ENCODE measurements at regions not wholly inside any gene's neighbourhood (a gene's known extent, or its start where the extent isn't known, plus 50 kb on each side); places are given as distances from the start of the nearest gene placed in this dataset.
A peak's percentile ranks its signal among the peaks of the same experiment; 100 is the strongest.
"Not testable (repeated sequence)": the region's sequence is repeated elsewhere in the genome, so short reads cannot be mapped to it uniquely, and the experiment has no call there.

DNA sequence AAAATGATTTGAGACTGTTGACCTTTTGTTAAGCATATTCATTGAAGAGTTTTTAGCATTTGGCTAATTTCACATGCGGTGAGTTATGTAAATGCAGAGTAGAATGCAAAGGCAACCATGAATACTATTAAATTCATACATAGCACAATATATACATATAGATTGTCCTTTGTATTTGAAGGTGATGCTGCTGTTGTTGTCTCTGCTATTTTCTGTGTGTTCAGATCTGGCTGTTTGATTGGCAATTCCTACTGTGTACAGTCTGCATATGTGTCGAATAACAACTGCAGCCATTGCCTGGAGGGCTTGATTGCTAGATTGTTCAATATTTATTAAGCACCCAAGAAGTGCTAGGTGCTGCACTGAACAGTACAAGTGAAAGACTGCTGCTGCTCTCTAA, 187.4 kb downstream of the FOXG1 start:
- TF ChIP-seq, protein P1, sequence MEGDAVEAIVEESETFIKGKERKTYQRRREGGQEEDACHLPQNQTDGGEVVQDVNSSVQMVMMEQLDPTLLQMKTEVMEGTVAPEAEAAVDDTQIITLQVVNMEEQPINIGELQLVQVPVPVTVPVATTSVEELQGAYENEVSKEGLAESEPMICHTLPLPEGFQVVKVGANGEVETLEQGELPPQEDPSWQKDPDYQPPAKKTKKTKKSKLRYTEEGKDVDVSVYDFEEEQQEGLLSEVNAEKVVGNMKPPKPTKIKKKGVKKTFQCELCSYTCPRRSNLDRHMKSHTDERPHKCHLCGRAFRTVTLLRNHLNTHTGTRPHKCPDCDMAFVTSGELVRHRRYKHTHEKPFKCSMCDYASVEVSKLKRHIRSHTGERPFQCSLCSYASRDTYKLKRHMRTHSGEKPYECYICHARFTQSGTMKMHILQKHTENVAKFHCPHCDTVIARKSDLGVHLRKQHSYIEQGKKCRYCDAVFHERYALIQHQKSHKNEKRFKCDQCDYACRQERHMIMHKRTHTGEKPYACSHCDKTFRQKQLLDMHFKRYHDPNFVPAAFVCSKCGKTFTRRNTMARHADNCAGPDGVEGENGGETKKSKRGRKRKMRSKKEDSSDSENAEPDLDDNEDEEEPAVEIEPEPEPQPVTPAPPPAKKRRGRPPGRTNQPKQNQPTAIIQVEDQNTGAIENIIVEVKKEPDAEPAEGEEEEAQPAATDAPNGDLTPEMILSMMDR (IDR thresholded peaks at IDR 0.05; ENCODE audit: low read length, missing control alignments), result no peak
- no peak overlapping the region for H3K4me3 ChIP-seq (replicated peaks; ENCODE audit: low read depth, low read length)

DNA sequence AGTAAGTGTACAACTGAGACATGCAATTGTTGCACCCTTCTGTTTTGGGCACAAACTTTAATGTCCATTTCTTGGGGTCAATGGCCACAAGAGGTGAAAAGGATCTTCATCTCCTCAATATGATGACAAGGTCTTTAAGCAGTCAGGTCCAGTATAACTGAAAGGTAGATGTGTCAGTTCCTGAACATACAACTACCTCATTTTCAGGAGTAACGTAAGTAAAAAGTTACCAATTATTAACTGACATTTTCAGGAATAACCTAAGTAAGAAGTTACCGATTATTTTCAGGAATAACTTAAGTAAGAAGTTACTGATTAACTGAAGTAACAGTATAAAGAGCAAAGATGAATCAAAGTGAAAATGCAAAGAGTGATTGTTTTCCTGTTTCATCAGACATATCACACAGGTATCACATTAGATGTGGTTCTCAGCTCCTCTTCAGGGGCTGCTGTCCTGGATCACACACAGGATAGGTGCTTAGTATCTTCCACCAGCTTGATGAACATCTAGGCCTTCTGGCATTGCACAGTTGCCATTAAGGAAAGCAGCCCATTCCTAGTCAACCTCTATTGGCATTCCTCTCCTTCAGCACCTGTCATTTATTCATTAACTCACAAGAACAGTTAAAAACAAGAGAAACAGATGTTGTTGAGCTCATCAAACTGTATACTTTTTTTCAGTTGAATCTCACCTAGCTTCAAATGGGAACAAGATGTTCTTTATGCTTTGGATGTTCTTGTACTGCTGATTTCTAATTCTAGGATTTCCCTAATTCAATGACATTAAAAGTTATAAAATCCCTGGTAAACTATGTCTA, 200.0 kb downstream of the FOXG1 start:
- no peak for DNase-seq (ENCODE audit: low read depth)
- TF ChIP-seq, protein P1 (IDR thresholded peaks at IDR 0.05; ENCODE audit: low read length, missing control alignments), result no peak
- no peak overlapping the region for H3K4me3 ChIP-seq (replicated peaks; ENCODE audit: low read depth, low read length)

More for the DNA sequence above, 187.4 kb downstream of the FOXG1 start:
- DNase-seq (ENCODE audit: low read depth), result no peak

DNA sequence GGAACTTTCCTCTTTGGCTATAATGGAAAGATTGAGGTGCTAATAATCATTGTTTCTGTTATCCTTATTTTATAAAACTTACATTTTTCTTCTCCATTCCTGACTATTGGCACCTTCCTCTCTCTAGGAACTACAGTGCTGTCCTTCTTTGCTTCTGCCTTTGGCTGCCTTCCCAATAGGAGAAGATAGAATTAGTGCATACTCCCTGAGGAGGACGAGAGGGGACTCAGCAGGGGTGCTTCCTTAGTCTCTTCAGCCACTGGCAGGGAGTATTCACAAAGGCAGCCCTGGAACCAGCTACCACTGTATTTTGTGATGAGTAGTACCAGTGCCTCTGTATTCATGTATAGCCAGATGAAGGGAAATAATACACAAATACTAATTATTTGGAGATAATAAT, 208.5 kb downstream of the FOXG1 start:
- no peak overlapping the region for H3K4me3 ChIP-seq (replicated peaks; ENCODE audit: low read depth, low read length)
- DNase-seq (ENCODE audit: low read depth), result no peak
- TF ChIP-seq, protein P1 (IDR thresholded peaks at IDR 0.05; ENCODE audit: low read length, missing control alignments), result no peak

DNA sequence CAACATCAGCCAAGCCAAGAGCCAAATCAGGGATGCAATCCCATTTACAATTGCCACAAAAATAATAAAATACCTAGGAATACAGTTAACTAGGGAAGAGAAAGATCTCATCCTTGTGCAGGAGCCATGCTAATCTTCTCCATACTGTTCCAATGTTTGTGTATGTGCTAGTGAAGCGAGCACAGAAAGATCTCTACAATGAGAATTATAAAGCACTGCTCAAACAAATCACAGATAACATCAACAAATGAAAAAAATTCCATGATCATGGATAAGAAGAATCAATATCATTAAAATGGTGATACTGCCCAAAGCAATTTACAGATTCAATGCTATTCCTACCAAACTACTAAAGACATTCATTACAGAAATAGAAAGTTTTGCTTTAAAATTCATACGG, 215.6 kb downstream of the FOXG1 start:
- DNase-seq (ENCODE audit: low read depth), result no peak
- H3K4me3 ChIP-seq (replicated peaks; ENCODE audit: low read depth, low read length), result no peak overlapping the region
- TF ChIP-seq, protein P1 (IDR thresholded peaks at IDR 0.05; ENCODE audit: low read length, missing control alignments), result no peak

DNA sequence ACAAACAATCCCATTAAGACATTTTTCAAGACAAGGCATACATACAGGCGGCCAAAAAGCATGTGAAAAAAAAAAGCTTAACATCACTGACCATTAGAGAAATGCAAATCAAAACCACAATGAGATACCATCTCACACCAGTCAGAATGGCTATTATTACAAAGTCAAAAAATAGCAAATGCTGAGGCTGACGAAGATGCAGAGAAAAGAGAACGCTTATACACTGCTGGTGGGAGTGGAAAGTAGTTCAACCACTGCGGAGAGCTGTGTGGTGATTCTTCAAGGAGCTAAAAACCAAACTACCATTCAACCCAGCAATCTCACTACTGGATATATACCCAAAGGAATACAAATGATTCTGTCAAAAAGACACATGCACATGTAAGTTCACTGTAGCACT, 216.7 kb downstream of the FOXG1 start:
- DNase-seq (ENCODE audit: low read depth), result no peak
- H3K4me3 ChIP-seq (replicated peaks; ENCODE audit: low read depth, low read length), result no peak overlapping the region
- TF ChIP-seq, protein P1 (IDR thresholded peaks at IDR 0.05; ENCODE audit: low read length, missing control alignments), result no peak

DNA sequence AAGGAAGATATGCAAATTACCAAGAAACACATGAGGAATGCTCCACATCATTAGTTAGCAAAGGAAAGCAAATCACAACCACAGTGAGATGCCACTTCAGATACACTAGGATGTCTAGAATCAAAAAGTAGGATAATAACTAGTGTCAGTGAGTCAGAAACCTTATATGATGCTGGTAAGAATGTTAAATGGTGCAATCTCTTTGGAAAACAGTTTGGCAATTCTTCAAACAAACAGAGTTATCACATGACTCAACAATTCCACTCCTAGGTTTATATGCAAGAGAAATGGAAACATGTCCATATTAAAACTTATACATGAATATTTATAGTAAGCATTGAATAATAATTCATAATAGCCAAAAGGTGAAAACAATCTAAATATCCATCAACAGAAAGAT, 220.9 kb downstream of the FOXG1 start:
- no peak overlapping the region for H3K4me3 ChIP-seq (replicated peaks; ENCODE audit: low read depth, low read length)
- peak; percentile 41 for DNase-seq (ENCODE audit: low read depth)
- TF ChIP-seq, protein P1 (IDR thresholded peaks at IDR 0.05; ENCODE audit: low read length, missing control alignments), result no peak

DNA sequence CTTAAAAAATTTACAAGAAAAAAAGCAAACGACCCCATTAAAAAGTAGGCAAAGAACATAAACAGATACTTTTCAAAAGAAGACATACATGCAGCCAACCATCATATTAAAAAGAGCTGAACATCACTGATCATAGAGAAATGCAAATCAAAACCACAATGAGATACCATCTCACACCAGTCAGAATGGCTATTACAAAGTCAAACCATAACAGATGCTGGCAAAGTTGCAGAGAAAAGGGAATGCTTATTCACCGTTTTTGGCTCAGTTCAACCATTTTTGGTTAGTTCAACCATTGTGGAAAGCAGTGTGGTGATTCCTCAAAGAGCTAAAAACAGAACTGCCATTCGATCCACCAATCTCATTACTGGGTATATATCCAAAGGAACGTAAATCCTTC, 230.6 kb downstream of the FOXG1 start:
- DNase-seq (ENCODE audit: low read depth); H3K4me3 ChIP-seq (replicated peaks; ENCODE audit: low read depth, low read length): not testable (repeated sequence)

All from fibroblast of pulmonary artery (primary cell).